Pancreas (tissue), 10 donors: ENCODE measurements at regions not wholly inside any gene's neighbourhood (a gene's known extent, or its start where the extent isn't known, plus 50 kb on each side); places are given as distances from the start of the nearest gene placed in this dataset.
"Not testable (repeated sequence)": the region's sequence is repeated elsewhere in the genome, so short reads cannot be mapped to it uniquely, and the experiment has no call there.

Source experiments
- ATAC-seq, 4 donors: fragments of 200-7000 bp; cut with Tn5 transposase; one replicate each; pipeline versions ENCODE4 v1.8.0 to v1.9.1; 2020; ENCODE audit warnings: mild to moderate bottlenecking in 4 of 4, moderate library complexity in 4 of 4
- DNase-seq, 6 donors: peaks; one replicate each; pipeline ENCODE4 v3.0.0-alpha.2; 2020
- FAIRE-seq: peaks from 2 replicates; lab custom pipeline; 2012; peaks lifted over from hg19 to GRCh38; lab: Jason Lieb, UNC
- H3K27ac ChIP-seq, 4 donors: fragments of 200-600 bp; sonication (generic); 1 replicate in 3 of 4; 2 replicates in 1 of 4; pipeline versions ENCODE4 v1.5.0 to v1.8.0; 2020
- H3K27me3 ChIP-seq, 4 donors: fragments of 200-600 bp; one replicate each; pipeline ENCODE4 v1.8.0; 2021
- H3K36me3 ChIP-seq, 3 donors: fragments of 200-600 bp; sonication (generic) in 1 of 3; one replicate each; pipeline versions ENCODE4 v1.5.0 to v1.8.0; 2020 to 2021
- H3K4me1 ChIP-seq, 3 donors: fragments of 200-600 bp; one replicate each; pipeline ENCODE4 v1.8.0; 2021
- H3K4me3 ChIP-seq, 4 donors: fragments of 200-600 bp; sonication (generic) in 2 of 4; one replicate each; pipeline versions ENCODE4 v1.5.0 to v1.8.0; 2020 to 2021
- H3K9me3 ChIP-seq, 4 donors: fragments of 200-600 bp; one replicate each; pipeline ENCODE4 v1.8.0; 2021
- CTCF ChIP-seq, 4 donors: fragments of 200-600 bp; sonication (generic) in 3 of 4; IDR thresholded peaks; one replicate each; pipeline versions ENCODE4 v1.5.0 to v1.8.0; 2021; ENCODE audit warnings: antibody characterized with exemption in 4 of 4
- WGBS, 2 donors: extraction: QIAGEN DNeasy Blood & Tissue Kit; methylation state at CpG; one replicate each; pipeline ENCODE4 v1.1.7; 2013; 5-methylcytosine and 5-hydroxymethylcytosine counted together
- intact Hi-C, 3 donors: fragments of 100-400 bp; cut with DNase I; formaldehyde crosslinking; loops; one replicate each; pipeline versions ENCODE4 v1.11.1 to v1.14.2; 2022
- donor health status: healthy with polysubstance abuse.
- donor health status: DM: no; HTN: no; CAD: no; lungs with moderate emphysema.
- donor health status: DM: no; HTN: no; CAD: no.
- donor health status: control.
- donor health status: control.
- donor health status: Bipolar disorder and iron deficiency.
- donor health status: DM: yes; HTN: yes; CAD: no.
- donor health status: DM: no; HTN: no; CAD: no.
- donor health status: DM: no; HTN: no; CAD: no.
- donor health status: DM: yes; HTN: yes; CAD: no.

GRCh38 chr15:62866366-62866765, 176.2 kb upstream of the TPM1 start:
- Histone ChIP-seq H3K4me3 (no peak overlapping the region), H3K27ac (no peak overlapping the region), H3K9me3 (no peaks in the 10 kb centered on the region), H3K27me3 (no peaks in the 10 kb centered on the region), H3K4me1 (no peaks in the 10 kb centered on the region), H3K36me3 (no peaks in the 10 kb centered on the region)
- ATAC-seq (no peak), FAIRE-seq (no peak), DNase-seq (no peak)
- TF ChIP-seq CTCF (IDR thresholded peaks at IDR 0.05) = no peak
- intact Hi-C loops = no loop called here
- 79 to 87% methylated on average over 6 of the region's 6 CpGs for WGBS, 2 donors

- no peak for TF ChIP-seq CTCF (IDR thresholded peaks at IDR 0.05)
- Histone ChIP-seq H3K36me3 (no peaks in the 10 kb centered on the region), H3K4me1 (no peaks in the 10 kb centered on the region), H3K27me3 (no peaks in the 10 kb centered on the region), H3K27ac (no peak overlapping the region), H3K9me3 (no peaks in the 10 kb centered on the region), H3K4me3 (no peak overlapping the region)
- no peak for DNase-seq
- ATAC-seq = no peak
- WGBS, 2 donors = 81 to 95% methylated on average over 4 of the region's 4 CpGs
- FAIRE-seq = no peak
- intact Hi-C loops = no loop called here
Measured at GRCh38 chr15:62867844-62868243, 174.7 kb upstream of the TPM1 start.

GRCh38 chr15:62868507-62868906, 174.0 kb upstream of the TPM1 start:
- no peak for FAIRE-seq
- Histone ChIP-seq H3K27me3 (no peaks in the 10 kb centered on the region), H3K4me1 (no peaks in the 10 kb centered on the region), H3K4me3 (no peak overlapping the region), H3K9me3 (no peaks in the 10 kb centered on the region), H3K36me3 (no peaks in the 10 kb centered on the region), H3K27ac (no peak overlapping the region)
- no peak for ATAC-seq
- WGBS, 2 donors = 91 to 93% methylated on average over 6 of the region's 6 CpGs
- intact Hi-C loops = no loop called here
- no peak for DNase-seq
- TF ChIP-seq CTCF (IDR thresholded peaks at IDR 0.05) = no peak

GRCh38 chr15:62869116-62869515, 173.4 kb upstream of the TPM1 start:
- ATAC-seq = no peak
- 96 to 98% methylated on average over 2 of the region's 2 CpGs for WGBS, 2 donors
- H3K4me3 ChIP-seq = no peak overlapping the region
- H3K36me3 ChIP-seq = no peaks in the 10 kb centered on the region
- no peak overlapping the region for H3K27ac ChIP-seq
- no peaks in the 10 kb centered on the region for H3K27me3 ChIP-seq
- DNase-seq = no peak
- H3K9me3 ChIP-seq = no peaks in the 10 kb centered on the region
- no peaks in the 10 kb centered on the region for H3K4me1 ChIP-seq
- no peak for TF ChIP-seq CTCF (IDR thresholded peaks at IDR 0.05)
- intact Hi-C loops = no loop called here
- no peak for FAIRE-seq

GRCh38 chr15:62870216-62870615, 172.3 kb upstream of the TPM1 start:
- H3K27me3 ChIP-seq = no peaks in the 10 kb centered on the region
- H3K36me3 ChIP-seq = no peaks in the 10 kb centered on the region
- no peaks in the 10 kb centered on the region for H3K4me1 ChIP-seq
- ATAC-seq (no peak), FAIRE-seq (no peak), DNase-seq (no peak)
- H3K9me3 ChIP-seq = no peaks in the 10 kb centered on the region
- intact Hi-C loops = no loop called here
- H3K27ac ChIP-seq = no peak overlapping the region
- H3K4me3 ChIP-seq = no peak overlapping the region
- 92 to 94% methylated on average over 2 of the region's 2 CpGs for WGBS, 2 donors
- no peak for TF ChIP-seq CTCF (IDR thresholded peaks at IDR 0.05)

GRCh38 chr15:62870701-62871100, 171.8 kb upstream of the TPM1 start:
- H3K36me3 ChIP-seq, intact Hi-C loops, DNase-seq, H3K4me1 ChIP-seq, H3K27ac ChIP-seq, FAIRE-seq, H3K4me3 ChIP-seq, H3K9me3 ChIP-seq, ATAC-seq, H3K27me3 ChIP-seq: not testable (repeated sequence)
- WGBS, 2 donors = 69 to 84% methylated on average over 3 of the region's 3 CpGs
